ENCODE measurements at regions not wholly inside any gene's neighbourhood (a gene's known extent, or its start where the extent isn't known, plus 50 kb on each side); places are given as distances from the start of the nearest gene placed in this dataset.

DNA sequence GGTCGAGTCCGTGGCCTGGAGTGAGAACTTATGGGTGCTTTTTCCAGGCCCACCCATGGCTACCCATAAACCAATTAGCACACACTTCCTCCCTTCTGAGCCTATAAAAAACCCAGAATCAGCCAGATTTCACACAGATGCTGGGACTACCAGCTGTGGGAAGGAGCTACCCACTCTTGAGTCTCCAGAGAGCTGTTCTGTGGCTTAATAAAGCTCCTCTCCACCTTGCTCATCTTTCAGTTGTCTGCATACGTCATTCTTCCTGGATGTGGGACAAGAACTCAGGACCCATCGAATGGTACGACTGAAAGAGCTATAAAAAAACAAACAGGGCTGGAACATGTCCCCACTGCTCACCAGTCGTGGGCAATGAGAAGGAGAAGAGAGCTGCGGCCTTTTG lies 555.4 kb upstream of the CCDC54 start (continued):
- TF ChIP-seq, protein P1, sequence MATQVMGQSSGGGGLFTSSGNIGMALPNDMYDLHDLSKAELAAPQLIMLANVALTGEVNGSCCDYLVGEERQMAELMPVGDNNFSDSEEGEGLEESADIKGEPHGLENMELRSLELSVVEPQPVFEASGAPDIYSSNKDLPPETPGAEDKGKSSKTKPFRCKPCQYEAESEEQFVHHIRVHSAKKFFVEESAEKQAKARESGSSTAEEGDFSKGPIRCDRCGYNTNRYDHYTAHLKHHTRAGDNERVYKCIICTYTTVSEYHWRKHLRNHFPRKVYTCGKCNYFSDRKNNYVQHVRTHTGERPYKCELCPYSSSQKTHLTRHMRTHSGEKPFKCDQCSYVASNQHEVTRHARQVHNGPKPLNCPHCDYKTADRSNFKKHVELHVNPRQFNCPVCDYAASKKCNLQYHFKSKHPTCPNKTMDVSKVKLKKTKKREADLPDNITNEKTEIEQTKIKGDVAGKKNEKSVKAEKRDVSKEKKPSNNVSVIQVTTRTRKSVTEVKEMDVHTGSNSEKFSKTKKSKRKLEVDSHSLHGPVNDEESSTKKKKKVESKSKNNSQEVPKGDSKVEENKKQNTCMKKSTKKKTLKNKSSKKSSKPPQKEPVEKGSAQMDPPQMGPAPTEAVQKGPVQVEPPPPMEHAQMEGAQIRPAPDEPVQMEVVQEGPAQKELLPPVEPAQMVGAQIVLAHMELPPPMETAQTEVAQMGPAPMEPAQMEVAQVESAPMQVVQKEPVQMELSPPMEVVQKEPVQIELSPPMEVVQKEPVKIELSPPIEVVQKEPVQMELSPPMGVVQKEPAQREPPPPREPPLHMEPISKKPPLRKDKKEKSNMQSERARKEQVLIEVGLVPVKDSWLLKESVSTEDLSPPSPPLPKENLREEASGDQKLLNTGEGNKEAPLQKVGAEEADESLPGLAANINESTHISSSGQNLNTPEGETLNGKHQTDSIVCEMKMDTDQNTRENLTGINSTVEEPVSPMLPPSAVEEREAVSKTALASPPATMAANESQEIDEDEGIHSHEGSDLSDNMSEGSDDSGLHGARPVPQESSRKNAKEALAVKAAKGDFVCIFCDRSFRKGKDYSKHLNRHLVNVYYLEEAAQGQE (IDR thresholded peaks at IDR 0.05; ENCODE audit: unreplicated experiment): no peak
- no peak for TF ChIP-seq EZH2phosphoT487 (IDR thresholded peaks at IDR 0.05; ENCODE audit: unreplicated experiment)
- TF ChIP-seq, protein P2, sequence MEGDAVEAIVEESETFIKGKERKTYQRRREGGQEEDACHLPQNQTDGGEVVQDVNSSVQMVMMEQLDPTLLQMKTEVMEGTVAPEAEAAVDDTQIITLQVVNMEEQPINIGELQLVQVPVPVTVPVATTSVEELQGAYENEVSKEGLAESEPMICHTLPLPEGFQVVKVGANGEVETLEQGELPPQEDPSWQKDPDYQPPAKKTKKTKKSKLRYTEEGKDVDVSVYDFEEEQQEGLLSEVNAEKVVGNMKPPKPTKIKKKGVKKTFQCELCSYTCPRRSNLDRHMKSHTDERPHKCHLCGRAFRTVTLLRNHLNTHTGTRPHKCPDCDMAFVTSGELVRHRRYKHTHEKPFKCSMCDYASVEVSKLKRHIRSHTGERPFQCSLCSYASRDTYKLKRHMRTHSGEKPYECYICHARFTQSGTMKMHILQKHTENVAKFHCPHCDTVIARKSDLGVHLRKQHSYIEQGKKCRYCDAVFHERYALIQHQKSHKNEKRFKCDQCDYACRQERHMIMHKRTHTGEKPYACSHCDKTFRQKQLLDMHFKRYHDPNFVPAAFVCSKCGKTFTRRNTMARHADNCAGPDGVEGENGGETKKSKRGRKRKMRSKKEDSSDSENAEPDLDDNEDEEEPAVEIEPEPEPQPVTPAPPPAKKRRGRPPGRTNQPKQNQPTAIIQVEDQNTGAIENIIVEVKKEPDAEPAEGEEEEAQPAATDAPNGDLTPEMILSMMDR (conservative IDR thresholded peaks at IDR 0.05; ENCODE audit: low read depth in 2 of 2): no peak
- no peak for TF ChIP-seq ZNF331 (CRISPR knock-in tag; IDR thresholded peaks at IDR 0.05; ENCODE audit: low read depth)
- TF ChIP-seq POLR2AphosphoS5 (IDR thresholded peaks at IDR 0.05; ENCODE audit: low read depth): no peak

DNA sequence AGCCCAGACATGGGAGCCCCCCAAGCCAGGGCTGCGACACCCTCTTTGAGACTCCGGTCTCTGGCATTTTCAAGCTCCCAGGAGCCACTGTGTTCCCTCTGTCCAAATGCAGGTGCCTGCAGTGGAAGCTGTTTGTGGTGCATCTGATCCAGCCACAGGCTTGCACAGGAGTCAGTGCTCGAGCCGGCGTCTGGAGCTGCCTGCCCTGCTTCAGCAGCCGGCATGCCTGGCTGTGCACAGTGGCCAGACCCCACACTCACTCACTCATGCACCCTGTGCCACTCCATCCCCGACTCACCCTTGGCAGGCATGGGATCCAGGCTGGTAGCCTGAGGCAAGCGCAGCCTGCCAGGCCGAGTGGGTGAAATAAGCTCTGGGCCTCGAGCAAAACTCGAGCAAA lies 555.0 kb upstream of the CCDC54 start:
- peaks cover 39% of the 10 kb centered on the region for H3K4me1 Mint-ChIP-seq
- H3K4me3 Mint-ChIP-seq: no peak overlapping the region
- H3K27ac ChIP-seq (ENCODE audit: low read depth): no peak overlapping the region
- no peak for TF ChIP-seq EZH2 (IDR thresholded peaks at IDR 0.05; ENCODE audit: low read depth, unreplicated experiment)
- TF ChIP-seq, protein P1 (IDR thresholded peaks at IDR 0.05; ENCODE audit: unreplicated experiment): no peak
- no peak for TF ChIP-seq CREB1 (CRISPR knock-in tag; IDR thresholded peaks at IDR 0.05; ENCODE audit: low read depth)
- TF ChIP-seq, protein P3, sequence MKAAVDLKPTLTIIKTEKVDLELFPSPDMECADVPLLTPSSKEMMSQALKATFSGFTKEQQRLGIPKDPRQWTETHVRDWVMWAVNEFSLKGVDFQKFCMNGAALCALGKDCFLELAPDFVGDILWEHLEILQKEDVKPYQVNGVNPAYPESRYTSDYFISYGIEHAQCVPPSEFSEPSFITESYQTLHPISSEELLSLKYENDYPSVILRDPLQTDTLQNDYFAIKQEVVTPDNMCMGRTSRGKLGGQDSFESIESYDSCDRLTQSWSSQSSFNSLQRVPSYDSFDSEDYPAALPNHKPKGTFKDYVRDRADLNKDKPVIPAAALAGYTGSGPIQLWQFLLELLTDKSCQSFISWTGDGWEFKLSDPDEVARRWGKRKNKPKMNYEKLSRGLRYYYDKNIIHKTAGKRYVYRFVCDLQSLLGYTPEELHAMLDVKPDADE (IDR thresholded peaks at IDR 0.05): no peak
- no peak for TF ChIP-seq POLR2AphosphoS5 (IDR thresholded peaks at IDR 0.05; ENCODE audit: low read depth)
- no peak for TF ChIP-seq ZNF114 (CRISPR knock-in tag; IDR thresholded peaks at IDR 0.05)
- TF ChIP-seq NANOG (IDR thresholded peaks at IDR 0.05; ENCODE audit: borderline replicate concordance): no peak
- no peak for TF ChIP-seq EZH2phosphoT487 (IDR thresholded peaks at IDR 0.05; ENCODE audit: unreplicated experiment)
- no peak for TF ChIP-seq STAT1 (IDR thresholded peaks at IDR 0.05; ENCODE audit: unreplicated experiment)
- TF ChIP-seq JUNB (IDR thresholded peaks at IDR 0.05; ENCODE audit: unreplicated experiment): no peak
- TF ChIP-seq, protein P2 (conservative IDR thresholded peaks at IDR 0.05; ENCODE audit: low read depth in 2 of 2): no peak
- TF ChIP-seq ZNF331 (CRISPR knock-in tag; IDR thresholded peaks at IDR 0.05; ENCODE audit: low read depth): no peak

More for the DNA sequence above, 555.0 kb upstream of the CCDC54 start:
- no peak overlapping the region for H3K4me3 ChIP-seq
- H3K27me3 Mint-ChIP-seq (ENCODE audit: insufficient read depth, low read depth, poor library complexity): peaks cover 4% of the 10 kb centered on the region
- ATAC-seq (no peak), DNase-seq (ENCODE audit: low spot score) (no peak)
- H3F3A ChIP-seq (replicated peaks; ENCODE audit: low read depth): no peaks in the 10 kb centered on the region
- no peaks in the 10 kb centered on the region for H3K36me3 ChIP-seq (ENCODE audit: insufficient read depth)
- H4K20me1 ChIP-seq (replicated peaks; ENCODE audit: insufficient read depth): no peaks in the 10 kb centered on the region
- no peak overlapping the region for H3K27ac Mint-ChIP-seq
- no peaks in the 10 kb centered on the region for H3K9me2 ChIP-seq (ENCODE audit: insufficient read depth)
- no peak overlapping the region for H3K4me2 ChIP-seq
- H2AFZ ChIP-seq: no peak overlapping the region
- H3K27me3 ChIP-seq (ENCODE audit: insufficient read depth): no peaks in the 10 kb centered on the region
- no peaks in the 10 kb centered on the region for H3K79me2 ChIP-seq (replicated peaks; ENCODE audit: insufficient read depth)
- H3K4me1 ChIP-seq (ENCODE audit: insufficient read depth): peaks cover 36% of the 10 kb centered on the region
- H3K9me3 Mint-ChIP-seq: peaks cover 13% of the 10 kb centered on the region
- H3K36me3 Mint-ChIP-seq (ENCODE audit: low read depth): peaks cover 33% of the 10 kb centered on the region

Measured in GM23338 (cell line).